AG04450 (cell line): ENCODE measurements at regions not wholly inside any gene's neighbourhood (a gene's known extent, or its start where the extent isn't known, plus 50 kb on each side); places are given as distances from the start of the nearest gene placed in this dataset.
"Not testable (repeated sequence)": the region's sequence is repeated elsewhere in the genome, so short reads cannot be mapped to it uniquely, and the experiment has no call there.

Source experiments
- CTCF ChIA-PET: fragments of 300-600, 350-600 bp; formaldehyde crosslinking; extraction: SDS; loops from one replicate; lab custom pipeline; 2022; ENCODE audit warnings: antibody characterized with exemption, inconsistent platforms; lab: Charles Lee
- POLR2A ChIA-PET: fragments of 350-600 bp; formaldehyde crosslinking; extraction: SDS; loops from one replicate; lab custom pipeline; 2021; ENCODE audit warnings: antibody characterized with exemption, inconsistent platforms; lab: Yijun Ruan, JAX
- DNase-seq: peaks from one replicate; pipeline ENCODE4 v3.0.0-alpha.2; 2011; ENCODE audit warnings: low read depth, low spot score
- H3K27ac ChIP-seq: one replicate; pipeline ENCODE4 v1.5.1; 2012; ENCODE audit warnings: low read depth, low read length, control low read depth
- H3K27me3 ChIP-seq: one replicate; pipeline ENCODE4 v1.6.0; 2012; ENCODE audit warnings: low read length; ENCODE audit not compliant: control insufficient read depth, insufficient read depth
- H3K4me3 ChIP-seq: 2 replicates; pipeline ENCODE4 v1.5.1; 2011; ENCODE audit warnings: mild to moderate bottlenecking, low read depth, low read length, control low read depth
- H3K9me3 ChIP-seq: 2 replicates; pipeline ENCODE4 v1.5.1; 2012; ENCODE audit warnings: low read length; ENCODE audit not compliant: control insufficient read depth, insufficient read depth
- TF ChIP-seq, protein P1 (sequence below): IDR thresholded peaks from 2 replicates; pipeline ENCODE4 v1.5.1; 2011; ENCODE audit warnings: low read depth, low read length, control low read depth, inconsistent platforms

GRCh38 chr16:72729552-72729951 lies 318.4 kb downstream of the ZFHX3 start:
- CTCF ChIA-PET, POLR2A ChIA-PET: not testable (repeated sequence)

GRCh38 chr16:72728516-72728915 lies 319.4 kb downstream of the ZFHX3 start:
- Histone ChIP-seq H3K9me3 (no peaks in the 10 kb centered on the region; the same call in 1 of the 2 replicates), H3K4me3 (no peak overlapping the region), H3K27me3 (no peaks in the 10 kb centered on the region), H3K27ac (no peak overlapping the region)
- no peak for DNase-seq
- ChIA-PET POLR2A (no interaction called here), CTCF (no interaction called here)
- TF ChIP-seq, protein P1, sequence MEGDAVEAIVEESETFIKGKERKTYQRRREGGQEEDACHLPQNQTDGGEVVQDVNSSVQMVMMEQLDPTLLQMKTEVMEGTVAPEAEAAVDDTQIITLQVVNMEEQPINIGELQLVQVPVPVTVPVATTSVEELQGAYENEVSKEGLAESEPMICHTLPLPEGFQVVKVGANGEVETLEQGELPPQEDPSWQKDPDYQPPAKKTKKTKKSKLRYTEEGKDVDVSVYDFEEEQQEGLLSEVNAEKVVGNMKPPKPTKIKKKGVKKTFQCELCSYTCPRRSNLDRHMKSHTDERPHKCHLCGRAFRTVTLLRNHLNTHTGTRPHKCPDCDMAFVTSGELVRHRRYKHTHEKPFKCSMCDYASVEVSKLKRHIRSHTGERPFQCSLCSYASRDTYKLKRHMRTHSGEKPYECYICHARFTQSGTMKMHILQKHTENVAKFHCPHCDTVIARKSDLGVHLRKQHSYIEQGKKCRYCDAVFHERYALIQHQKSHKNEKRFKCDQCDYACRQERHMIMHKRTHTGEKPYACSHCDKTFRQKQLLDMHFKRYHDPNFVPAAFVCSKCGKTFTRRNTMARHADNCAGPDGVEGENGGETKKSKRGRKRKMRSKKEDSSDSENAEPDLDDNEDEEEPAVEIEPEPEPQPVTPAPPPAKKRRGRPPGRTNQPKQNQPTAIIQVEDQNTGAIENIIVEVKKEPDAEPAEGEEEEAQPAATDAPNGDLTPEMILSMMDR = no peak

More at GRCh38 chr16:72729552-72729951, 318.4 kb downstream of the ZFHX3 start:
- H3K9me3 ChIP-seq, H3K4me3 ChIP-seq, DNase-seq, H3K27ac ChIP-seq, H3K27me3 ChIP-seq: not testable (repeated sequence)

GRCh38 chr16:72727565-72727964 lies 320.4 kb downstream of the ZFHX3 start:
- ChIA-PET POLR2A (no interaction called here), CTCF (no interaction called here)
- Histone ChIP-seq H3K27me3 (no peaks in the 10 kb centered on the region), H3K4me3 (no peak overlapping the region), H3K9me3 (no peaks in the 10 kb centered on the region; the same call in 1 of the 2 replicates), H3K27ac (no peak overlapping the region)
- TF ChIP-seq, protein P1 = no peak
- DNase-seq = no peak

DNA sequence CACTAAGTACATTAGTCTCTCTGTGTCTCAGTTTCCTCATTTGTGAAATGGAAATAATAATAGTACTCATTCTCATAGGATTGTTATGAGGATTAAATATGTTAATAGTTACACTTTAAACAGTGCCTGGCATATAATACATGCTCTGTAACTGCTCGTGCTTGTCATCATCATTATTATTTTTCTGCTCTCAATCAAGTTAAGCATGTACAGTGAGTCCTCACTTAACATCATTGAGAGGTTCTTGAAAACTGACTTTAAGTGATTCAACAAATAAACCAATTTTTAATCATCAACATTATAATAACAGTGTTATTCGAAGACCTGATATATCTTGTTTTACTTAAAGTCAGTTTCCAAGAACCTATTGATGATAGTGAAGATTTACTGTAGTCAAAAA lies 322.3 kb downstream of the ZFHX3 start:
- H3K27me3 ChIP-seq = no peaks in the 10 kb centered on the region
- CTCF ChIA-PET = interaction anchor here (1.6 kb wide), 1 partner anchor 107 kb away, joined by 3 read pairs; no protein-coding TSS in a partner anchor
- H3K4me3 ChIP-seq = no peak overlapping the region
- POLR2A ChIA-PET = no interaction called here
- no peak overlapping the region for H3K27ac ChIP-seq
- no peaks in the 10 kb centered on the region; the same call in 1 of the 2 replicates for H3K9me3 ChIP-seq
- TF ChIP-seq, protein P1 = no peak
- DNase-seq = no peak

DNA sequence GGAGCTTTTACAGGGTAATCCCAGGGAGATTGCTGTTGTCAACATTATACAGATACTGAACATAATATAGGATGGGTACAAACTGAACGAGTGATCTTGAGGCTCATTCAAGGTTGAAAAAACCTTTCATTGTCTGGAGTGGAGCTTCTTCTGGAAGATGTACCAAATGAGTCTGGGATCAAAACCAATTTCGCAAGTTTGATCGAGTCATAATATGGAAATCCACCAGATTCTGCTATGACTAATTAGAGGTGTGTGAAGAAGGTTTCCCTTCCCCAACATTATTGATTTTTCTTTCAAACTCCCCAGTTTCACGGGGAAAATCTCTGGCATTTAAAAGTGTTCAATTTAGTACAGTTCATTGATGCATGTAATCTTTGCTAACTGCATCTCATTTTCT lies 324.1 kb downstream of the ZFHX3 start:
- peak; percentile 11 for DNase-seq
- no peak overlapping the region for H3K4me3 ChIP-seq
- H3K9me3 ChIP-seq = no peaks in the 10 kb centered on the region; the same call in 1 of the 2 replicates
- ChIA-PET POLR2A (no interaction called here), CTCF (interaction anchor here (0.6 kb wide), 1 partner anchor 324 kb away, joined by 3 read pairs; no protein-coding TSS in a partner anchor)
- TF ChIP-seq, protein P1 = no peak
- no peak overlapping the region for H3K27ac ChIP-seq
- H3K27me3 ChIP-seq = no peaks in the 10 kb centered on the region
